ENCODE measurements at regions not wholly inside any gene's neighbourhood (a gene's known extent, or its start where the extent isn't known, plus 50 kb on each side); places are given as distances from the start of the nearest gene placed in this dataset.

- DNase-seq (ENCODE audit: low read depth, low spot score): no peak
- H3K4me3 ChIP-seq (ENCODE audit: insufficient read length, low read depth): no peak overlapping the region
- H3K9me3 ChIP-seq (ENCODE audit: insufficient read depth, low read length): no peaks in the 10 kb centered on the region
- H3K36me3 ChIP-seq (ENCODE audit: insufficient read depth, insufficient read length, low read length): no peaks in the 10 kb centered on the region
- H3K4me1 ChIP-seq (ENCODE audit: insufficient read depth, insufficient read length): peaks cover 13% of the 10 kb centered on the region
- peak overlapping the region; percentile 34 for H3K9ac ChIP-seq (ENCODE audit: insufficient read length, low read depth)
- TF ChIP-seq ZNF274 (IDR thresholded peaks at IDR 0.05; ENCODE audit: low read depth, low read length) (no peak), SUZ12 (IDR thresholded peaks at IDR 0.05; ENCODE audit: extremely low read depth, insufficient read depth, insufficient read length) (no peak), YY1 (IDR thresholded peaks at IDR 0.05; ENCODE audit: insufficient read depth, insufficient read length) (no peak)
- H3K27me3 ChIP-seq (ENCODE audit: insufficient read depth, insufficient read length): no peaks in the 10 kb centered on the region
Measured at GRCh38 chr20:50277460-50278376, 87.1 kb downstream of the CEBPB start.

GRCh38 chr20:50278377-50278683 lies 87.7 kb downstream of the CEBPB start:
- H3K27me3 ChIP-seq (ENCODE audit: insufficient read depth, insufficient read length): no peaks in the 10 kb centered on the region
- DNase-seq (ENCODE audit: low read depth, low spot score): no peak

GRCh38 chr20:50278684-50279531 lies 88.3 kb downstream of the CEBPB start:
- Histone ChIP-seq H3K36me3 (ENCODE audit: insufficient read depth, insufficient read length, low read length) (no peaks in the 10 kb centered on the region), H3K27me3 (ENCODE audit: insufficient read depth, insufficient read length) (no peaks in the 10 kb centered on the region), H3K4me1 (ENCODE audit: insufficient read depth, insufficient read length) (peaks cover 19% of the 10 kb centered on the region), H3K9me3 (ENCODE audit: insufficient read depth, low read length) (no peaks in the 10 kb centered on the region), H3K9ac (ENCODE audit: insufficient read length, low read depth) (no peak overlapping the region), H3K4me3 (ENCODE audit: insufficient read length, low read depth) (no peak overlapping the region)
- DNase-seq (ENCODE audit: low read depth, low spot score): no peak
- TF ChIP-seq ZNF274 (IDR thresholded peaks at IDR 0.05; ENCODE audit: low read depth, low read length) (no peak), SUZ12 (IDR thresholded peaks at IDR 0.05; ENCODE audit: extremely low read depth, insufficient read depth, insufficient read length) (no peak), YY1 (IDR thresholded peaks at IDR 0.05; ENCODE audit: insufficient read depth, insufficient read length) (no peak)

More at GRCh38 chr20:50278377-50278683, 87.7 kb downstream of the CEBPB start:
- Histone ChIP-seq H3K4me3 (ENCODE audit: insufficient read length, low read depth) (no peak overlapping the region), H3K9me3 (ENCODE audit: insufficient read depth, low read length) (no peaks in the 10 kb centered on the region), H3K9ac (ENCODE audit: insufficient read length, low read depth) (no peak overlapping the region), H3K36me3 (ENCODE audit: insufficient read depth, insufficient read length, low read length) (no peaks in the 10 kb centered on the region), H3K4me1 (ENCODE audit: insufficient read depth, insufficient read length) (peaks cover 17% of the 10 kb centered on the region)
- no peak for TF ChIP-seq ZNF274 (IDR thresholded peaks at IDR 0.05; ENCODE audit: low read depth, low read length)
- no peak for TF ChIP-seq SUZ12 (IDR thresholded peaks at IDR 0.05; ENCODE audit: extremely low read depth, insufficient read depth, insufficient read length)
- no peak for TF ChIP-seq YY1 (IDR thresholded peaks at IDR 0.05; ENCODE audit: insufficient read depth, insufficient read length)

GRCh38 chr20:50279988-50280850 lies 89.6 kb downstream of the CEBPB start:
- TF ChIP-seq ZNF274 (IDR thresholded peaks at IDR 0.05; ENCODE audit: low read depth, low read length) (no peak), YY1 (IDR thresholded peaks at IDR 0.05; ENCODE audit: insufficient read depth, insufficient read length) (no peak), SUZ12 (IDR thresholded peaks at IDR 0.05; ENCODE audit: extremely low read depth, insufficient read depth, insufficient read length) (no peak)
- no peaks in the 10 kb centered on the region for H3K27me3 ChIP-seq (ENCODE audit: insufficient read depth, insufficient read length)
- DNase-seq (ENCODE audit: low read depth, low spot score): no peak

DNA sequence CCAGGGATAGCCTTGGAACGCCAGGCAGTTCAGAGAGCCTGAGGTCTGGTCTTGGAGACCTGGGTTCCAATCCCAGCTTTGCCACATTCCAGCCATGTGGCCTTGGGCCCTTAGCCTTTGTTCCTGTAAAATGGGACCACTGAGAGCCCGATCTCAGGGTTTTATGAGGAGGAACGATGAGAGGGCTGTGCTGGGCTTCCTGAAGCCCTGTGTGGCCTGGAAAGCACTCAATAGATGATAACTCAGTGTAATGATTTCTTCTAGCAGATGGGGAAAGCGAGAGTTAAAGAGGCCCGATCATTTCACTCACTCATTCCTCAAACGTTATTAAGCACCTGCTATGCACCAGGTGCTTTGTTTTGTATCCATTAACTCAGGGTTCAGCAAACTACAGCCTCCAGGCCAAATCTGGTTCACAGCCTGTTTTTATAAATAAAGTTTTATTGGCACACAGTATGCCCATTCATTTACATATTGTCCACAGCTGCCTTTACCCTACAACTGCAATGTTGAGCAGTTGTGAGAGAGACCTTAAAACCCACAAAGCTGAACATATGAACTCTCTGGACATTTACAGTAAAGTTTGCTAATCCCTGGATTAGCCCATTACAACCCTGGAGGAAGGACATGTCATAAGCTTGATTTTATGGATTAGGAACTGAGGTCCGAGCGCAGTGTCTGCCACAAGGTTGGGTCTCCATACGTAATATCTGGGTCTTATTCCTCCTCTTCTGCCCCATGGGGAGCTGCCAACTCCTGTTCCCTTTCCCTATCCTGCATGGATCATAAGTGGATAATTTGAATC lies 90.4 kb downstream of the CEBPB start:
- H3K4me3 ChIP-seq (ENCODE audit: insufficient read length, low read depth): no peak overlapping the region
- no peak for DNase-seq (ENCODE audit: low read depth, low spot score)
- H3K27me3 ChIP-seq (ENCODE audit: insufficient read depth, insufficient read length): no peaks in the 10 kb centered on the region
- H3K36me3 ChIP-seq (ENCODE audit: insufficient read depth, insufficient read length, low read length): no peaks in the 10 kb centered on the region
- no peaks in the 10 kb centered on the region for H3K9me3 ChIP-seq (ENCODE audit: insufficient read depth, low read length)
- H3K4me1 ChIP-seq (ENCODE audit: insufficient read depth, insufficient read length): peaks cover 15% of the 10 kb centered on the region
- H3K9ac ChIP-seq (ENCODE audit: insufficient read length, low read depth): no peak overlapping the region
- no peak for TF ChIP-seq YY1 (IDR thresholded peaks at IDR 0.05; ENCODE audit: insufficient read depth, insufficient read length)
- no peak for TF ChIP-seq ZNF274 (IDR thresholded peaks at IDR 0.05; ENCODE audit: low read depth, low read length)
- no peak for TF ChIP-seq SUZ12 (IDR thresholded peaks at IDR 0.05; ENCODE audit: extremely low read depth, insufficient read depth, insufficient read length)

More at GRCh38 chr20:50279988-50280850, 89.6 kb downstream of the CEBPB start:
- no peak overlapping the region for H3K9ac ChIP-seq (ENCODE audit: insufficient read length, low read depth)
- peaks cover 18% of the 10 kb centered on the region for H3K4me1 ChIP-seq (ENCODE audit: insufficient read depth, insufficient read length)
- H3K9me3 ChIP-seq (ENCODE audit: insufficient read depth, low read length): no peaks in the 10 kb centered on the region
- no peaks in the 10 kb centered on the region for H3K36me3 ChIP-seq (ENCODE audit: insufficient read depth, insufficient read length, low read length)
- no peak overlapping the region for H3K4me3 ChIP-seq (ENCODE audit: insufficient read length, low read depth)

Data from NT2/D1 (cell line).